Spleen (tissue), 11 donors: ENCODE measurements at regions not wholly inside any gene's neighbourhood (a gene's known extent, or its start where the extent isn't known, plus 50 kb on each side); places are given as distances from the start of the nearest gene placed in this dataset.
"Not testable (repeated sequence)": the region's sequence is repeated elsewhere in the genome, so short reads cannot be mapped to it uniquely, and the experiment has no call there.

ENCODE experiments used
- DNase-seq: peaks from one replicate; pipeline ENCODE4 v3.0.0-alpha.2; 2020
- H3K27ac ChIP-seq, 8 donors: fragments of 200-600 bp; sonication (generic) in 7 of 8; 1 replicate in 4 of 8; 2 replicates in 4 of 8; pipeline versions ENCODE4 v1.5.0 to v1.8.0; 2016 to 2021; ENCODE audit warnings: inconsistent platforms in 4 of 8, mild to moderate bottlenecking in 4 of 8, moderate library complexity in 1 of 8
- H3K27me3 ChIP-seq, 7 donors: fragments of 200-600 bp; sonication (generic) in 6 of 7; replicated peaks in 1 of 7; 1 replicate in 4 of 7; 2 replicates in 3 of 7; pipeline versions ENCODE4 v1.5.0 to v1.8.0; 2016 to 2021; ENCODE audit warnings: inconsistent platforms in 3 of 7, mild to moderate bottlenecking in 1 of 7
- H3K36me3 ChIP-seq, 6 donors: fragments of 200-600 bp; sonication (generic) in 5 of 6; 1 replicate in 4 of 6; 2 replicates in 2 of 6; pipeline versions ENCODE4 v1.5.0 to v1.8.0; 2016 to 2021; ENCODE audit warnings: inconsistent platforms in 2 of 6
- H3K4me1 ChIP-seq, 6 donors: fragments of 200-600 bp; sonication (generic) in 5 of 6; 1 replicate in 3 of 6; 2 replicates in 3 of 6; pipeline versions ENCODE4 v1.5.0 to v1.8.0; 2016 to 2021; ENCODE audit warnings: inconsistent platforms in 3 of 6
- H3K4me3 ChIP-seq, 8 donors: fragments of 200-600 bp; sonication (generic) in 7 of 8; 1 replicate in 4 of 8; 2 replicates in 4 of 8; pipeline versions ENCODE4 v1.5.0 to v1.8.0; 2016 to 2021; ENCODE audit warnings: inconsistent platforms in 4 of 8, mild to moderate bottlenecking in 4 of 8, moderate library complexity in 2 of 8
- H3K9me3 ChIP-seq, 8 donors: fragments of 200-600 bp; sonication (generic) in 7 of 8; 1 replicate in 4 of 8; 2 replicates in 4 of 8; pipeline versions ENCODE4 v1.5.0 to v1.8.0; 2016 to 2021; ENCODE audit warnings: inconsistent platforms in 4 of 8
- POLR2A ChIP-seq, 3 donors: fragments of 450-650 bp; IDR thresholded peaks; one replicate each; pipeline ENCODE4 v1.5.1; 2017; ENCODE audit warnings: antibody characterized with exemption in 3 of 3, mild to moderate bottlenecking in 1 of 3
- POLR2AphosphoS5 ChIP-seq, 3 donors: sonication (generic); formaldehyde crosslinking; IDR thresholded peaks; one replicate each; pipeline ENCODE4 v1.5.1; 2017; ENCODE audit warnings: antibody characterized with exemption in 3 of 3
- WGBS, 5 donors: extraction: QIAGEN DNeasy Blood & Tissue Kit in 3 of 5; methylation state at CpG; one replicate each; pipeline versions ENCODE4 v1.1.5 to v1.1.7; 2013 to 2018; 5-methylcytosine and 5-hydroxymethylcytosine counted together
- intact Hi-C: fragments of 100-400 bp; cut with DNase I; formaldehyde crosslinking; loops from one replicate; pipeline ENCODE4 v1.15.0; 2023; ENCODE audit warnings: low total_unique reads
- TF ChIP-seq, protein P1 (sequence below), 11 experiments: fragments of 200-600 bp in 7 of 11; fragments of 450-650 bp in 4 of 11; sonication (generic) in 4 of 11; IDR thresholded peaks in 8 of 11; conservative IDR thresholded peaks in 3 of 11; 1 replicate in 7 of 11; 2 replicates in 4 of 11; pipeline versions ENCODE4 v1.4.0 to v1.8.0; 2016 to 2021; ENCODE audit warnings: antibody characterized with exemption in 11 of 11, inconsistent platforms in 4 of 11, mild to moderate bottlenecking in 1 of 11
- donor health status: healthy with polysubstance abuse.
- donor health status: DM: no; HTN: no; CAD: no; lungs with moderate emphysema.
- donor health status: DM: no; HTN: no; CAD: no.
- donor health status: Bipolar disorder and iron deficiency.
- donor health status: healthy.
- donor health status: DM: no; HTN: no; CAD: no.
- donor health status: DM: yes; HTN: yes; CAD: no.

DNA sequence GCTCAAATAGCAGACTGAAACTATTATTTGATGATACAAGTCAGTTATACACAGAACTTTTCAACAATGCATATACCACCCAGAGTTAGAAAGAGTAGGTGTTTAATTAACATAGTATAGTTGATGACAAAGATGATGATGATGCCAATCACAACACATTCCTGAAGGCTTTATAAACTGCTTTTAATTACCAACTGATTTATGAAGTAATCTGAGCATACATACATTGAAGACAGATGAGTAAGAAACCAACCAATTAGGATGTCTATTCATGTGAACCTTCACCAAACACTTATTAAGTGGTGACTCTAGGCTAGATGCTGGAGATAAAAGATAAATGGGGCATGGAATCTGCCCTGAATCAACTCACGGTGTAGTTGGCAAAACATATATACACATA, 600.9 kb upstream of the FLRT2 start:
- no peaks in the 10 kb centered on the region for H3K27me3 ChIP-seq
- TF ChIP-seq POLR2AphosphoS5 (IDR thresholded peaks at IDR 0.05) (no peak), POLR2A (IDR thresholded peaks at IDR 0.05) (no peak)
- TF ChIP-seq, protein P1, sequence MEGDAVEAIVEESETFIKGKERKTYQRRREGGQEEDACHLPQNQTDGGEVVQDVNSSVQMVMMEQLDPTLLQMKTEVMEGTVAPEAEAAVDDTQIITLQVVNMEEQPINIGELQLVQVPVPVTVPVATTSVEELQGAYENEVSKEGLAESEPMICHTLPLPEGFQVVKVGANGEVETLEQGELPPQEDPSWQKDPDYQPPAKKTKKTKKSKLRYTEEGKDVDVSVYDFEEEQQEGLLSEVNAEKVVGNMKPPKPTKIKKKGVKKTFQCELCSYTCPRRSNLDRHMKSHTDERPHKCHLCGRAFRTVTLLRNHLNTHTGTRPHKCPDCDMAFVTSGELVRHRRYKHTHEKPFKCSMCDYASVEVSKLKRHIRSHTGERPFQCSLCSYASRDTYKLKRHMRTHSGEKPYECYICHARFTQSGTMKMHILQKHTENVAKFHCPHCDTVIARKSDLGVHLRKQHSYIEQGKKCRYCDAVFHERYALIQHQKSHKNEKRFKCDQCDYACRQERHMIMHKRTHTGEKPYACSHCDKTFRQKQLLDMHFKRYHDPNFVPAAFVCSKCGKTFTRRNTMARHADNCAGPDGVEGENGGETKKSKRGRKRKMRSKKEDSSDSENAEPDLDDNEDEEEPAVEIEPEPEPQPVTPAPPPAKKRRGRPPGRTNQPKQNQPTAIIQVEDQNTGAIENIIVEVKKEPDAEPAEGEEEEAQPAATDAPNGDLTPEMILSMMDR (IDR thresholded peaks at IDR 0.05 in 8 of 11, conservative IDR thresholded peaks at IDR 0.05 in 3 of 11): no peak
- DNase-seq: no peak
- 83 to 95% (median 88%) methylated on average over 1 of the region's 1 CpG for WGBS, 5 donors
- no peaks in the 10 kb centered on the region for H3K36me3 ChIP-seq
- intact Hi-C loops: no loop called here
- H3K9me3 ChIP-seq: peaks cover 0 to 6% (median under 1%) of the 10 kb centered on the region in 8 donors
- H3K4me3 ChIP-seq: no peak overlapping the region
- no peaks in the 10 kb centered on the region for H3K4me1 ChIP-seq
- no peak overlapping the region for H3K27ac ChIP-seq

DNA sequence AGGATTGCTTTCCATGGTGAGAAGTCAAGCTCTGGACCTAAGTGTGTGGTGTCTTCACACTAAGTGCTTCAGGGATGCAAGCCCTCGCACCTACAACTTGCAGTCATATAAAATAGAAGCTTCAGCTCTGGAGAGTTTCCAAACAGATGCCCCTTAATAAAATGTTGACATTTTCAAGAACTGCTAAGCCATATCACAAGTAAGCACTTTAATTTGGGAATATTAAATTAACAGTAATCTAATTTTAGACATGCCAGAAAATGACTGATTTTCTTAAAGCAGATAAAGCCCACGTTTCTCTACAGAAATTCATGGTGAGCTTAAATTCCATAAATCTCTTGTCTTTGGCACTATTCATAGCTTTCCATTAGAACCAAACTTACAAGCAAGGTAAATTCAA, 600.1 kb upstream of the FLRT2 start:
- intact Hi-C loops: no loop called here
- Histone ChIP-seq H3K27me3 (no peaks in the 10 kb centered on the region), H3K36me3 (no peaks in the 10 kb centered on the region), H3K27ac (no peak overlapping the region), H3K4me1 (no peaks in the 10 kb centered on the region), H3K9me3 (peaks cover 0 to 10% (median 3%) of the 10 kb centered on the region in 8 donors), H3K4me3 (no peak overlapping the region)
- TF ChIP-seq POLR2A (IDR thresholded peaks at IDR 0.05) (no peak), POLR2AphosphoS5 (IDR thresholded peaks at IDR 0.05) (no peak)
- TF ChIP-seq, protein P1 (IDR thresholded peaks at IDR 0.05 in 8 of 11, conservative IDR thresholded peaks at IDR 0.05 in 3 of 11): no peak
- no peak for DNase-seq
- 52 to 69% (median 63%) methylated on average over 2 of the region's 2 CpGs for WGBS, 5 donors

DNA sequence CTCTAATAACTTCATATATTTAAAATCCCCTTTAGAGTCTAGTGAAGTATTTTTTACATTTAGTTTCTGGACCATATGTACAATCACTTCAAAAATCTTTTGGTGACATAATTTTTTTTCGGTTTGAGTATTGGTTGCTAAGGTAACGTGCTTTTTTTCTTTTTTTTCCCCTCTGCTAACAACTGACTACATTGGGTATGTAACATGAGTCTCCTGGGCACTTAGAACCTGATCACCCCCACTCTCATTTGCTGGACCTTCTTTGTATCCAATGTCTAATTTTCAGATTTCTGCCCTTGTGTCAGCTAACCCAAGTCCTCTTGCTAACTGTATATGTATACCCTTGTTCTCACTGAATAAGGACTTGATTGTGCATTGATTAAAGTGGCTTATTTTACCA, 592.9 kb upstream of the FLRT2 start:
- Histone ChIP-seq H3K27me3 (no peaks in the 10 kb centered on the region), H3K36me3 (no peaks in the 10 kb centered on the region), H3K27ac (no peak overlapping the region), H3K4me1 (no peaks in the 10 kb centered on the region), H3K4me3 (no peak overlapping the region), H3K9me3 (peaks cover 0 to 13% (median 5%) of the 10 kb centered on the region in 8 donors)
- DNase-seq: no peak
- TF ChIP-seq, protein P1 (IDR thresholded peaks at IDR 0.05 in 8 of 11, conservative IDR thresholded peaks at IDR 0.05 in 3 of 11): no peak
- TF ChIP-seq POLR2AphosphoS5 (IDR thresholded peaks at IDR 0.05) (no peak), POLR2A (IDR thresholded peaks at IDR 0.05) (no peak)
- intact Hi-C loops: no loop called here
- WGBS, 5 donors: 24 to 84% (median 52%) methylated on average over 2 of the region's 2 CpGs

DNA sequence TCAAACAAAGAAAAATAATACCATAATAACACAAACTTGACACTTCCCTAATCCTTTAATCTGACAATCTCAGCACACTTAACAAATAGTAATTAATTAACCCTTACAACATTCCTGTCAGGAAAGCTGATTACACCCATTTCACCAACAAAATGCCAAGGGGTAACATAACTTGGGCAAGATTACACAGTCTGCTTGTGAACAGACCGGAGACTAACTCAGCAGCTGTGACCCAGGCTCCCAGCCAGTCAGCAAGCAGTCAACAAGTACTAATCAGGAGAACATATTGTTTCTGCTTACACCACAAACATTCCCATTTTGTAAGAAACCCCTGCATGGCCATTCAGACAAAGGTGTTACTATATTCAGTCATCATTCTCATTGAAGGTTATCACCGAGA, 592.5 kb upstream of the FLRT2 start:
- H3K36me3 ChIP-seq: no peaks in the 10 kb centered on the region

DNA sequence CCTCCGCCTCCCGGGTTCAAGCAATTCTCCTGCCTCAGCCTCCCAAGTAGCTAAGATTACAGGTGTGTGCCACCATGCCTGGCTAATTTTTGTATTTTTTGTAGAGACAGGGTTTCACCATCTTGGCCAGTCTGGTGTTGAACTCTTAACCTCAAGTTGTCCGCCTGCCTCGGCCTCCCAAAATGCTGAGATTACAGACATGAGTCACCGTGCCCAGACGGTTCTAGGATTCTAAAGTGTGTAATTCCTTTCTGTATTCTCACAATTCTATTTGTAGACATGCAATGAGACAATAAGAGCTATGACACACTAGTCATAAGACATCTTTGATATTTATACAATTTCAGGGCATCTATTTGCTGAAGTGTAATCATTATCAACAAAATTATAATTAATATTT, 585.0 kb upstream of the FLRT2 start:
- H3K4me1 ChIP-seq, intact Hi-C loops, H3K9me3 ChIP-seq, H3K4me3 ChIP-seq, DNase-seq, H3K36me3 ChIP-seq, H3K27me3 ChIP-seq, H3K27ac ChIP-seq: not testable (repeated sequence)
- WGBS, 5 donors: 91 to 97% (median 94%) methylated on average over 6 of the region's 6 CpGs

More for the DNA sequence above, 592.5 kb upstream of the FLRT2 start:
- peaks cover 0 to 13% (median 5%) of the 10 kb centered on the region in 8 donors for H3K9me3 ChIP-seq
- H3K4me1 ChIP-seq: no peaks in the 10 kb centered on the region
- TF ChIP-seq POLR2AphosphoS5 (IDR thresholded peaks at IDR 0.05): no peak
- TF ChIP-seq, protein P1 (IDR thresholded peaks at IDR 0.05 in 8 of 11, conservative IDR thresholded peaks at IDR 0.05 in 3 of 11): no peak
- no peak for TF ChIP-seq POLR2A (IDR thresholded peaks at IDR 0.05)
- H3K27ac ChIP-seq: no peak overlapping the region
- DNase-seq: no peak
- intact Hi-C loops: no loop called here
- no peaks in the 10 kb centered on the region for H3K27me3 ChIP-seq
- H3K4me3 ChIP-seq: no peak overlapping the region
- WGBS, 5 donors: 88 to 97% (median 92%) methylated on average over 2 of the region's 2 CpGs
